ENCODE measurements at regions not wholly inside any gene's neighbourhood (a gene's known extent, or its start where the extent isn't known, plus 50 kb on each side); places are given as distances from the start of the nearest gene placed in this dataset.

DNA sequence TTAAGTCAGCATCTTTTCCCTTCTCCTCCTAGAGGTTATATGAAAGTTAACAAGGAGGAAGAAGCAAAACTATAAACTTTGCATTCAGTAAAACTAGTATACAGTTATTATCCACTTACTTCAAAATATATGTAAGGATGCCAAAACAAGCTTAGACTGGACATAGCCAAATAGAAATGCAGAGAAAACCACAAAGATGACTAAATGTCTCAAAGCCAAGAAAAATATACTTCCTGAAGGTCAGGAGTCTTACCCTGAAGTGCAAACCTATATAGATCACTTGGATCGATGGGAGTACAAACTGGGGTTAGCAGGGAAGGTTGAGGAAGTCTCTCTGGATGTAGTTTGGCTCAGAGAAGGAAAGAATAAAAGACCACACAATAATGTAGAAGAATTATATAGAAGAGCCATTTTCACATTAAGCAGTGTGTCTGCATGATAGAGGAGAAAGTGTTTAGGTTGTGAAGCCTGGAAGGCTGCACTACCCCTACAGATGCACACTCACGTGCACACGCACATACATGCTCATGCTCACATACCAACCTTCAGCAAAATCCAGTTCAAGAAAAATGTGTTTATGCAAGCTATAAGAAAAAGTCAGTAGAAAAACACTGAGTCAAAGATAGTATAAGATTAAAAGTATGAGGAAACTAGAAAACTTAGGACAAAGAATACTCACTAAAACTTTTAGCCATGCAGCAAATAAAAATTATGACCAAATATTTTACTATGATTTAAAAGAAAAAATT lies 112.1 kb upstream of the RXFP2 start:
- TF ChIP-seq ZBED1 (IDR thresholded peaks at IDR 0.05; ENCODE audit: borderline replicate concordance) (no peak), RUNX3 (IDR thresholded peaks at IDR 0.05; ENCODE audit: low read length) (no peak), NFYB (IDR thresholded peaks at IDR 0.05; ENCODE audit: insufficient read depth, low read depth, low read length) (no peak)
- H3K4me2 ChIP-seq (ENCODE audit: control insufficient read depth, insufficient read depth), result no peak overlapping the region
- CTCF ChIA-PET, result no interaction called here
- no peaks in the 10 kb centered on the region for H3K27me3 ChIP-seq (replicated peaks in 1 of 2; ENCODE audit: control insufficient read depth in 2 of 2, insufficient read depth in 2 of 2, low read length in 1 of 2)
- no peak for DNase-seq (ENCODE audit: low read depth, low spot score)
- H3K79me2 ChIP-seq (ENCODE audit: control insufficient read depth, insufficient read depth, low read length), result no peaks in the 10 kb centered on the region
- H3K9ac ChIP-seq (ENCODE audit: control insufficient read depth, insufficient read depth, low read length), result no peak overlapping the region
- no peaks in the 10 kb centered on the region for H4K20me1 ChIP-seq (ENCODE audit: control insufficient read depth, insufficient read depth)
- H2AFZ ChIP-seq (ENCODE audit: control insufficient read depth, low read depth, low read length), result no peak overlapping the region
- in situ Hi-C loops (cut with MboI), result no loop called here
- no peak overlapping the region for H3K27ac ChIP-seq (ENCODE audit: control insufficient read depth, insufficient read depth)
- SMC1A ChIA-PET (ENCODE audit: uncharacterized antibody, unreplicated experiment), result no interaction called here
- POLR2A ChIA-PET, result no interaction called here
- no peaks in the 10 kb centered on the region for H3K36me3 ChIP-seq (ENCODE audit: control insufficient read depth in 2 of 2, insufficient read depth in 2 of 2, low read length in 1 of 2)
- RAD21 ChIA-PET (ENCODE audit: unreplicated experiment), result interaction anchor here (0.9 kb wide), 1 partner anchor 114 kb away, joined by 3 read pairs; no protein-coding TSS in a partner anchor
- intact Hi-C loops (cut with micrococcal nuclease; ENCODE audit: unreplicated experiment), result no loop called here
- no peak for FAIRE-seq
- no peak overlapping the region for H3K4me3 ChIP-seq
- H3K4me1 ChIP-seq (ENCODE audit: control insufficient read depth, insufficient read depth, low read length), result no peaks in the 10 kb centered on the region
- ATAC-seq, result no peak
- no peaks in the 10 kb centered on the region for H3K9me3 ChIP-seq (replicated peaks; ENCODE audit: control insufficient read depth, insufficient read depth, low read length)
- WGBS (ENCODE audit: insufficient coverage, insufficient replicate concordance, low lambda C conversion rate, missing lambda C conversion rate), result 32% methylated on average over 3 of the region's 3 CpGs
- no TSS peak for BruUV-seq (replicated peaks)

DNA sequence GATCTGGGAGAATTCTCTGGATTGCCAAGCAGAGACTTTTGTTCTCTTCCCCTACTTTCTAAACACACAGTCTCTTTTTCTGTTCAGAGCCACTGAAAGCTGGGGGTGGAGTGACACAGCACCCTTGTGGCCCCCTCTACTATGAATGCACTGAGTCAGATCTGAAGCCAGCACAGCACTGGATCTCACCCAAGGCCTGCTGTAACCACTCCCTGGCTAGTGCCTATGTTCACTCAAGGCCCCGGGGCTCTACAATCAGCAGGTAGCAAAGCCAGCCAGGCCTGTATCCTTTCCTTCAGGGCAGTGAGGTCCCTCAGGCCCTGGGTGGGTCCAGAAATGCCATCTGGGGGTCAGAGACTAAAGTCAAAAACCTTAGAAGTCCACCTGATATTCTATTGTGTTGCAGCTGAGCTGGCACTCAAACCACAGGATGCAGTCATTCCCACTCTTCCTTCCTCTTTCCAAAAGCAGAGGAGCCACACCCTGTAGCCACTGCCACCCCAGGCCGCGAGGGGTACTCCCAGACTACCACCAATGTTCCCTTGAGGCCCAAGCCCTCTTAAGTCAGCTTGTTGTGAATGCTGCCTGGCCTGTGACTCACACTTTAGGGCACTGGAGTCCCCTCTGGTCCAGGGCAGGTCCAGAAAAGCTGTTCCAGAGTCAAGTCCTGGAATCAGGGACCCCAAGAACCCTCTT lies 110.1 kb upstream of the RXFP2 start:
- RAD21 ChIA-PET (ENCODE audit: unreplicated experiment), result no interaction called here
- WGBS (ENCODE audit: insufficient coverage, insufficient replicate concordance, low lambda C conversion rate, missing lambda C conversion rate), result 0% methylated on average over 3 of the region's 3 CpGs
- no peak overlapping the region for H2AFZ ChIP-seq (ENCODE audit: control insufficient read depth, low read depth, low read length)
- H3K27ac ChIP-seq (ENCODE audit: control insufficient read depth, insufficient read depth), result no peak overlapping the region
- H3K4me2 ChIP-seq (ENCODE audit: control insufficient read depth, insufficient read depth), result no peak overlapping the region
- SMC1A ChIA-PET (ENCODE audit: uncharacterized antibody, unreplicated experiment), result no interaction called here
- no peaks in the 10 kb centered on the region for H3K27me3 ChIP-seq (replicated peaks in 1 of 2; ENCODE audit: control insufficient read depth in 2 of 2, insufficient read depth in 2 of 2, low read length in 1 of 2)
- no peak overlapping the region for H3K4me3 ChIP-seq
- H3K9me3 ChIP-seq (replicated peaks; ENCODE audit: control insufficient read depth, insufficient read depth, low read length), result no peaks in the 10 kb centered on the region
- CTCF ChIA-PET, result no interaction called here
- no peak overlapping the region for H3K9ac ChIP-seq (ENCODE audit: control insufficient read depth, insufficient read depth, low read length)
- peak; percentile 53 for ATAC-seq
- H3K4me1 ChIP-seq (ENCODE audit: control insufficient read depth, insufficient read depth, low read length), result no peaks in the 10 kb centered on the region
- no TSS peak for BruUV-seq (replicated peaks)
- intact Hi-C loops (cut with micrococcal nuclease; ENCODE audit: unreplicated experiment), result no loop called here
- FAIRE-seq, result no peak
- no peaks in the 10 kb centered on the region for H3K79me2 ChIP-seq (ENCODE audit: control insufficient read depth, insufficient read depth, low read length)
- in situ Hi-C loops (cut with MboI), result no loop called here
- POLR2A ChIA-PET, result no interaction called here
- H3K36me3 ChIP-seq (ENCODE audit: control insufficient read depth in 2 of 2, insufficient read depth in 2 of 2, low read length in 1 of 2), result no peaks in the 10 kb centered on the region
- no peaks in the 10 kb centered on the region for H4K20me1 ChIP-seq (ENCODE audit: control insufficient read depth, insufficient read depth)
- no peak for DNase-seq (ENCODE audit: low read depth, low spot score)
- TF ChIP-seq GABPA (IDR thresholded peaks at IDR 0.05; ENCODE audit: low read depth) (no peak), ETV6 (conservative IDR thresholded peaks at IDR 0.05 in 1 of 2, IDR thresholded peaks at IDR 0.05 in 1 of 2; ENCODE audit: borderline replicate concordance in 1 of 2, low read depth in 1 of 2) (no peak), CBX3 (IDR thresholded peaks at IDR 0.05; ENCODE audit: borderline replicate concordance, low read depth) (no peak), SIN3A (IDR thresholded peaks at IDR 0.05; ENCODE audit: low read depth, low read length) (no peak), BCL11A (IDR thresholded peaks at IDR 0.05; ENCODE audit: low read depth, low read length) (no peak), RCOR1 (conservative IDR thresholded peaks at IDR 0.05; ENCODE audit: low read depth, low read length) (no peak), MLLT1 (IDR thresholded peaks at IDR 0.05) (no peak), CREB1 (IDR thresholded peaks at IDR 0.05; ENCODE audit: low read depth) (no peak), BRCA1 (IDR thresholded peaks at IDR 0.05; ENCODE audit: low read depth, low read length) (no peak), LARP7 (IDR thresholded peaks at IDR 0.05) (no peak), ZZZ3 (IDR thresholded peaks at IDR 0.05; ENCODE audit: control insufficient read depth, insufficient read length, low read depth) (no peak), HDAC6 (IDR thresholded peaks at IDR 0.05; ENCODE audit: unreplicated experiment) (no peak), STAT3 (IDR thresholded peaks at IDR 0.05; ENCODE audit: low read depth, low read length) (no peak), NFYA (IDR thresholded peaks at IDR 0.05; ENCODE audit: borderline replicate concordance, low read depth, low read length) (no peak), MYC (IDR thresholded peaks at IDR 0.05; ENCODE audit: insufficient read depth, insufficient read length, insufficient replicate concordance, low read length, severe bottlenecking) (no peak)

All from GM12878 (cell line).